ELR (cell line): ENCODE measurements at regions not wholly inside any gene's neighbourhood (a gene's known extent, or its start where the extent isn't known, plus 50 kb on each side); places are given as distances from the start of the nearest gene placed in this dataset.

Experiments
- DNase-seq: peaks from one replicate; pipeline ENCODE4 v3.0.0-alpha.2; 2015; ENCODE audit warnings: low read depth

GRCh38 chr1:164948101-164948500, 389.1 kb downstream of the PBX1 start:
- no peak for DNase-seq

DNA sequence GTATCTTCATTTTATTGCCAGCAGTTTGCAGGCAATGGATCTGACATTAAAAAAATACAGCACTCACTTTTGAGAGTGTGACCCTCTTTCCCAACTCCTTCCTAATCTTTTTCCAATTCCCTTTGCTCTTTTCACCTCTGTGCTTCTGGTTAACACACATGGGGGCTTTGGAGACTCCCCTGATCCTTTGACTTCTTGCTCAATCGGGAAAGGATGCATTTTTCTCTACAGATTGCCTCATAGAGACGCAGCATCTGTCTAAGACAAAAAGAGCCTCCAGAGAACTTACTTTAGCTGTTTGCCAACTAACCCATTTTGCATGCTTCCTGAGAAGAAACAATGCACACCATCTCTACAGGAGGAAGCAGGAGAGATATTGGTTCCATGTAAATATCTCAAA, 378.3 kb downstream of the PBX1 start:
- DNase-seq: no peak

DNA sequence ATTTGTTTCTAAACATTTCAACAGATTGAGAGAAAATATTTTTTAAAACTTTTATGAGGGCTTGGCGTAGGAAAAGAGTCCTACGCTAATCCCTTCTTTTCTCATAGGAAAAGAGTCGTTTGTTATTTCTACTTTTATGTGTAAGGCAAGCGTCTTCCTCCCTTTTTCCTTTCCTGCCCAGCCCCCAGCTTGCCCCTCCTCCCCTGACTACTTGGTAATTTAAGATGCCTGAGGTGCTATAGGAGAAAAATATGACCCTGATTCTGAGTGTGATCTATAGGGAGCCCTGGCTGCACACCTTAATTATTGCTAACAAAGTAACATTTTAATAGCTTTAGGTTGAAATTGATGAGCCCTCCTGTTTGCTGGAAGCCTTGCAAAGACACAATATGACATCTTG, 373.6 kb downstream of the PBX1 start:
- no peak for DNase-seq

GRCh38 chr1:164930833-164931232, 371.8 kb downstream of the PBX1 start:
- no peak for DNase-seq

GRCh38 chr1:164930241-164930640, 371.3 kb downstream of the PBX1 start:
- DNase-seq: peak; percentile 2

GRCh38 chr1:164928232-164928812, 369.3 kb downstream of the PBX1 start:
- no peak for DNase-seq

DNA sequence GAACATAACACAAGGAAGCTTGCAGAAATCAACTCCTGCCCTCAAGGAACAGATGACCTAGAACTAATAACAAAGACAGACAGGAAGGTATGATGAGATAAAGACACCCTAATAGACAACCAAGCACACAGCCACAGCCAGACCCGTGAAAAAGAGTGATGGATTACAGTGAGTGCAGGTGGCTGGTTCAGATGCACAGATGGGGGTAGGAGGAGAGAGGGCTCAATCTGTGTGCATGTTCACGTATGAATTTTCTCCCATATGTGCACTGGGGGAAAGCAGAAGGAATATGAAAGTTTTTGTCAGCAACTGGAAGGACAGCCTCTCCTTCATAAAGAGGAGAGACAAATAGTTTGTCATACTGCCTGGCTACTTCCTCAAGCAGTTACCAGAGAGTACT, 367.1 kb downstream of the PBX1 start:
- no peak for DNase-seq

DNA sequence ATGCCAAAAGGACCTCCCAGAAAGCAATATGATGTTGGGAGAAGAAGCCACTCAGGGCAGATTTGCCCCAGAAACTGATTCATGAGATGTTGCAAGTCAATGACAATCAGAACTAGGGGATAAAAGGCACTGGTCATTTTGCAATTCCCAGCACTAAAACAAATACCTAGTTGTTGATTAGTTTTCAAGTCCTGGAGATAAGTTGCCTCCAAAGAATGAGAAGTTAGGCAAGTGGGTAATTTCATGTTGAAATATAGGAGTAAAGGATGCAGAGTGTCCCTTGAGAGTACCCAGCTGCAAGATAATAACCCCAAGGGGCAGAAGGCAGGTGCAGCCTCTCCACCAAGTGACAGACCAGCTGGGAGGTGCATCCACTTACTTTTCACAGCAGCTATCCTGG, 363.6 kb downstream of the PBX1 start:
- no peak for DNase-seq

DNA sequence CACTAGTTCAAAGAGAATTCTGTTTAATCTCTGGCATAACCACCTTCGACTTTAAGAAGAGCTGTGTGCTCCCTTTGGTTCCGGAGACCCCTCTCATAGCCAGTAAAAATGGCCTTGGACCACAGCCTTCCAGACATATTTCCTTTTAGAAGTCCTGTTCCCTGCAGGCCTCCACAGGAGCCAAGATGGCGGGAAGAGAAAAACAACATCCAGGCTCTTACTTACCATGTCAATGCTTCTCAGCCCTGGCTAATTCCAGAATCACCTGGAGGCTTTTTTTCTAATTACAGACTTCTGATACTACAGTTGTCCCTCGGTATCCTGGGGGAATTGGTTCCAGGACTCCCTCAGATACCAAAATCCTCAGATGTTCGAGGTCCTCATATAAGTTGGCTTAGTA, 362.5 kb downstream of the PBX1 start:
- no peak for DNase-seq

DNA sequence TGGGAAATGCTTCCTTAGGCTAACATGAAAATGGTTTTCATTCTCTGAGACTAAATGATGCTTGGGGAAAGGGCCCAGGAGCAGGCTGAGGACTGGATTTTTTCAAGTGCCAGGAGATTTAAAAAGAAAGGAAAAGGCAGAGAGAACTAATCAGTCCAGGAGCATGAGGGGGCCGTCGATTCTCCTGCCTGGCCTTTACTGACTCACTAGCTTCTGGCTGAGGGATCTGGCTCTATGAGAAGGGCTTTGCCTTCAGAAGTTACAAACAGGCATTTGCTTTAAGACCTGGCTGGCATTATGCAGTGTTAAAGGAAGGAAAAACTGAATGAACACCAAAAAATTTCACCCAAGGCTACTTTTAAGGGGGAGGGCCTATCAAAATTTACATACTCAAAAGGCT, 359.2 kb downstream of the PBX1 start:
- no peak for DNase-seq

- DNase-seq: no peak
These were observed 355.2 kb downstream of the PBX1 start for GRCh38 chr1:164914208-164914607.

DNA sequence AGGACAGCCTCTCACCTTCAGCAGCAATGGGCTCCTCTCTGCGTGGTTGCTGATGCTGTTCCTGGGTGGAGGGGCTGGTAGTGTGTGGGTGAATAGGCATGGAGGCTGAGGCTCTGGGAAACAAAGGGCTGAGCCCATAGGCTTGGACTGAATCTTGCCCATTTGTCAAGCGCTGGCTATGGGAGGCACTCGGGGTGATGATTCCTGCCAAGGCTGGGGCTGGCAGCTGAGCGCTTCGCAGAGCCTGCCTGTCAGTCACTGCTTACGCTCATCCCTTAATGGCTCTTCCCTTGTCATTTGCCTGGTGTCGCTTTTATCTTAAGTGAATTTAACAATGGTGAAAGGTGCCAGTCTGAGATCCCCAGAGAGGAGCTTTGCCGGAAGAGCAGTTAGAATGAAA, 353.3 kb downstream of the PBX1 start:
- no peak for DNase-seq

- DNase-seq: no peak
These were observed 351.7 kb downstream of the PBX1 start for GRCh38 chr1:164910671-164911070.

DNA sequence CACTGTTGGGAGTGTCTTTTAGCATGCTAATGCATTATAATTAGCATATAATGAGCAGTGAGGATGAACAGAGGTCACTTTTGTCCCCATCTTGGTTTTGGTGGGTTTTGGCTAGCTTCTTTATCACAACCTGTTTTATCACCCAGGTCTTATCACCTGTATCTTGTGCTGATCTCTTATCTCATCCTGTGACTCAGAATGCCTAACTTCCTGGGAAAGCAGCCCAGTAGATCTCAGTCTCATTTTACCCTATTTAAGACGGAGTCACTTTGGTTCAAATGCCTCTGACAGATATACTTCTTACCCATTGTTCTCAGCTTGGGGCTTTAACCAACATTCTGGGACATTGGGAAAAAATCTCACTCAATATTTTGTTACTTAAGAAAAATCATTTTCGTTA, 348.7 kb downstream of the PBX1 start:
- no peak for DNase-seq

- DNase-seq: no peak
These were observed 346.9 kb downstream of the PBX1 start for GRCh38 chr1:164905869-164906268.

DNA sequence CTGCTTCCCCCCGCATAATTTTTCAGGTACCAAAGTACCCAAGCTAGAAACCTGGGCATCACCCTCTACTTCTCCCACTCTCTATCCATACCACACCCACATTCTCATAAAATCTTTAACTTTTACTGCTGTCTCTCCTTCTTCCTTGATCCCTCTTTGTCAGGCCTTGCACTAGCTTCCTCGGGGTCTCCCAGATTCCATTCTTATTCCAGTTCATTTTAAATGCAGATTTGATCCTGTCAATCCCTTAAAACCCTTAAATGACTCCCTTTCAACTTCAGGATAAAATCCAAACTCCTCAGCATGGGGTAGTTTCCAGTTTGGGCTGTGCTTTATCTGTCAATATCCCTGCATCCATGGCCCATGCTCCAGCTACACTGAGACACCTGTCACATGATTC, 343.5 kb downstream of the PBX1 start:
- no peak for DNase-seq
